AG09309 (cell line): ENCODE measurements at regions not wholly inside any gene's neighbourhood (a gene's known extent, or its start where the extent isn't known, plus 50 kb on each side); places are given as distances from the start of the nearest gene placed in this dataset.

Experiments used
- DNase-seq: peaks from one replicate; pipeline ENCODE4 v3.0.0-alpha.2; 2010; ENCODE audit warnings: low read depth
- H3K4me3 ChIP-seq: 2 replicates; pipeline ENCODE4 v1.5.1; 2011; ENCODE audit warnings: mild to moderate bottlenecking, low read depth, low read length, moderate library complexity; ENCODE audit not compliant: control insufficient read depth
- TF ChIP-seq, protein P1 (sequence below): IDR thresholded peaks from 2 replicates; pipeline ENCODE4 v1.5.1; 2011; ENCODE audit warnings: mild to moderate bottlenecking, low read depth, low read length, inconsistent platforms; ENCODE audit not compliant: insufficient read depth, control insufficient read depth; ENCODE audit errors: missing control alignments

DNA sequence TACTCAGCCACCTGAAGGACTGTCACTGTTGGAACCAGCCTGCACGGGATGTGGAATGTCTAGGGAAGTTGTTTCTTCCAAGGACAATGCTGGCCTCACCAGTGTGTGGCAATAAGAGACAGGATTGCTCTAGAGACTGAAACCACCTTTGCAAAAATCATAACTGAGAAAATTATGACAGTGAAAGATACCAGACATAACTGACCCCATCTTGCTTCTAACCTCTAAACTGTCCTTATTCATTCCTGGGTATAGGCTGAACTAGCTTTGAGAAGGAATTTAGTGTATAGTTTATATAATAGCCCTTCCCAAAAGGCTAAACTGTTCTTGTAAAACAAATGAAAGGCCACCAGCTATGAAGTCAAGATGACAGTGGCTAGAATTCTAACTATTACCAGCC is 83.6 kb downstream of the IER5 start:
- TF ChIP-seq, protein P1, sequence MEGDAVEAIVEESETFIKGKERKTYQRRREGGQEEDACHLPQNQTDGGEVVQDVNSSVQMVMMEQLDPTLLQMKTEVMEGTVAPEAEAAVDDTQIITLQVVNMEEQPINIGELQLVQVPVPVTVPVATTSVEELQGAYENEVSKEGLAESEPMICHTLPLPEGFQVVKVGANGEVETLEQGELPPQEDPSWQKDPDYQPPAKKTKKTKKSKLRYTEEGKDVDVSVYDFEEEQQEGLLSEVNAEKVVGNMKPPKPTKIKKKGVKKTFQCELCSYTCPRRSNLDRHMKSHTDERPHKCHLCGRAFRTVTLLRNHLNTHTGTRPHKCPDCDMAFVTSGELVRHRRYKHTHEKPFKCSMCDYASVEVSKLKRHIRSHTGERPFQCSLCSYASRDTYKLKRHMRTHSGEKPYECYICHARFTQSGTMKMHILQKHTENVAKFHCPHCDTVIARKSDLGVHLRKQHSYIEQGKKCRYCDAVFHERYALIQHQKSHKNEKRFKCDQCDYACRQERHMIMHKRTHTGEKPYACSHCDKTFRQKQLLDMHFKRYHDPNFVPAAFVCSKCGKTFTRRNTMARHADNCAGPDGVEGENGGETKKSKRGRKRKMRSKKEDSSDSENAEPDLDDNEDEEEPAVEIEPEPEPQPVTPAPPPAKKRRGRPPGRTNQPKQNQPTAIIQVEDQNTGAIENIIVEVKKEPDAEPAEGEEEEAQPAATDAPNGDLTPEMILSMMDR, result no peak

DNA sequence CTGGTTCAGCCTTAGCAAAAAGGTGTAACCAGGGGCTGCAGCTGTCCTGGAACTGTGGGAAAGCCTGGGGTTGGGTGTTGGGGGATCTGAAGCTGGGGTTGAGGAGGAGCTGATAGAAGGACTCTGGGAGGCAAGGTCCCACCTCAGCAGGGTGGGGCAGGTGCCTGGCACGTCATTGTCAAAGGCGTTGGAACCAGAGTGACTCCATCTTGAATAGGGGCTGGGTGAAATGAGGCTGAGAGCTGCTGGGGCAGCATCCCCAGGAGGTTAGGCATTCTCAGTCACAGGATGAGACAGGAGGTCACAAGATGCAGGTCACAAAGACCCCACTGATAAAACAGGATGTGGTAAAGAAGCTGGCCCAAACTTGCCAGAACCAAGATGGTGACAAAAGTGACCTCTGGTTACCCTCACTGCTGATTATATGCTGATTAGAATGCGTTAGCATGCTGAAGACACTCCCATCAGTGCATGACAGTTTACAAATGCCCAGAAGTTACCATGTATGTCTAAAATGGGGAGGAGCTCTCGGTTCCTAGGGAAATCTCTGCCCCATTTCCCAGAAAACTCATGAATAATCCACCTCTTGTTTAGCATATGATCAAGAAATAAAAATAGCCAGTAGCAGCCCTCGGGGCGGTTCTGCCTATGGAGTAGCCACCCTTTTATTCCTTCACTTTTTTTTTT is 85.4 kb downstream of the IER5 start:
- no peak for DNase-seq
- TF ChIP-seq, protein P1, result no peak
- H3K4me3 ChIP-seq, result no peak overlapping the region

More for the DNA sequence above, 83.6 kb downstream of the IER5 start:
- no peak for DNase-seq
- H3K4me3 ChIP-seq, result no peak overlapping the region

DNA sequence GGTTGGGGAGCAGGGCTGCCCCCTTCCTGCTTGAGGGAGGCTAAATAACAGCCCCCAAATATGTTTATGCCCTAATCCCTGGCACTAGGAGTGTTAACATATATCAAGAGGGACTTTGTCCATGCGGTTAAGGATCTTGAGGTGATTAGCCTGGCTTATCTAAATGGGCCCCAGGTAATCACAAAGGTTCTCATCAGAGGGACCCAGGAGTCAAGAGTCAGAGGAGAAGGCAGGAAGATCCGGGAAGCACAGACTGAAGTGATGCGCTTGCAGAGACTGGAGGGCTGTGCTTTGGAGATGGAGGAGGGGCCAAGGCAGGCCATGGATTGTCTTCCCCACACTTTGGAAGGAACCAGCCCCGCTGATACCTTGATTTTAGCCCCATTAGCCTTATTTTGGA is 86.4 kb downstream of the IER5 start:
- no peak overlapping the region for H3K4me3 ChIP-seq
- TF ChIP-seq, protein P1, result no peak
- DNase-seq, result no peak

DNA sequence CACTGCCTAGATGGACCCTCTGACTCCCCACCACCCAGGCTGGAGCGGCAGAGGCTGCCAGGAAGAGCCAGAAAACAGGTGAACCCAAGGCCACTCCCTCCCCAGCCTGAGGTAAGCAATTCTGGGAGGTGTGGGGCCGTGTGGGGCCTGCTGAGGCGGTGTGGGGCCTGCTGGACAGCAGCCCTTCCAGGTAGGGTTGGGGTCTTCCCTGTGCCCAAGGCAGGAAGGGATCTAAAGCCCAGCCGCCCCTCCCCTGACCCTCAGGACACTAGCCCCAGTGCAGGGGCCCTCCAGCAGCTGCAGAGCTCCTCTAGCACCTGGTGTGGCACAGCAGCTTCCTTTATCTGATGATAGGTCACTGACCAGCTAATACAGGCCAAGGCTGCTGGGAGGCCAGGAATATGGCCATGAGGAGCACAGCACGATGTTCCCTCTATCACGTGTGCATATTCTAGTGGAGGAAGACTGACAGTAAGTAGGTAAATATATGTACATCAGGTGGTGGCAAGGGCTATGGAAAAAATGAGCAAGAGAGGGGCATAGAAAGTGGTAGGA is 86.9 kb downstream of the IER5 start:
- TF ChIP-seq, protein P1, result no peak
- H3K4me3 ChIP-seq, result no peak overlapping the region
- no peak for DNase-seq

DNA sequence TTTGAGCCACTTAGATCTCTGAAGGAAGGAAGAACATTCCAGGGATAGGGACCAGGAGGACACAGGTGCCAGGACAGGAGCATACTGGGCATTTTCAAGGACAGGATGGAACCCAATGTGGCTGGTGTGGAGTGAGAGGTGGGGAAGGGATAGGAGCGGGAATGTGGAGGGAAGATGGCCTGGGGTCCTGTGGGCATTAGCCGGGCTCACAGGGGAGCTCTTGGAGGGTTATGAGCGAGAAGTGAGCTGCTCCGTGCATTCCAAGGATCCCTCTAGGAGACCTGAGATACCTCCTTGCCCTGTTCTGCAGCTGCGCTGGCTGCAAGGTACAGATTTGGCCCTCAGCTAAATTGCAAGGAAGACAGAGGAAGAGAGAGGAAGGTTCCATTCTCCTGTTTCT is 87.5 kb downstream of the IER5 start:
- TF ChIP-seq, protein P1, result no peak
- DNase-seq, result no peak
- H3K4me3 ChIP-seq, result no peak overlapping the region

DNA sequence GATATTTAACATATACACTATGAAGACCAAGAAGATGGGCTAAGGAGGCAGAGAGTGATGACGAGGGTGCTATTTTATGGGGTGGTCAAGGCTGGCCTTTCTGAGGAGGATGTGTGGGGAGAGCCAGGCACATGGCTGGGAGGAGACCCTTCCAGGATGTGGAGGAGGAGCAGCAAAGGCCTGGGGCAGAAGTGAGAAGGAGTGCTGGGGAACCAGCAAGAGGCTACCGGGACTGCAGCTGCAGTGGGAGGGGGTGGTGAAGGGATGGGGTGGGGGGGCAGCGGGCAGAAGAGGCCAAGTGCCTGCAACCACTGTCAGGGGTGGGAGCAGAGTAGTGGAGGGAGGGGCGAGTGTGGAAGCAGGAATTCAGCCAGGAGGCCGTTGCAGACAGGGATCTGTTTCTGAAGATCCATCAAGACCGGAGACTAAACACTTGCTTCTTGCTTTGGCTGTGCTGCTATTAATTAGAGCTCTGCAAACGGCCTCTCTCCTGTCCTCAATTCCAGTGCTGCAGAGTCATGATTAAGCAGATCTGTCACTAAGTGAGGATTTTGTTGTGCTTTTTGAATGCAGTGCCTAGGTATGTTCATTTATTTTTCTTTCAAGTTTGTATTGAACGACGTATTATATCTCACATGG is 89.9 kb downstream of the IER5 start:
- H3K4me3 ChIP-seq, result no peak overlapping the region
- TF ChIP-seq, protein P1, result no peak
- no peak for DNase-seq
